Fibroblast of pulmonary artery (primary cell): ENCODE measurements at regions not wholly inside any gene's neighbourhood (a gene's known extent, or its start where the extent isn't known, plus 50 kb on each side); places are given as distances from the start of the nearest gene placed in this dataset.
"Not testable (repeated sequence)": the region's sequence is repeated elsewhere in the genome, so short reads cannot be mapped to it uniquely, and the experiment has no call there.

Experiments used
- DNase-seq: peaks from one replicate; pipeline ENCODE4 v3.0.0-alpha.2; 2010; ENCODE audit warnings: low read depth
- H3K4me3 ChIP-seq: replicated peaks from 2 replicates; pipeline ENCODE4 v1.5.1; 2011; ENCODE audit warnings: low read depth, mild to moderate bottlenecking, control low read depth, low read length, moderate library complexity
- CTCF ChIP-seq: IDR thresholded peaks from 2 replicates; pipeline ENCODE4 v1.5.1; 2011; ENCODE audit warnings: mild to moderate bottlenecking, control low read depth, low read length, inconsistent platforms; ENCODE audit errors: missing control alignments

- no peak overlapping the region for H3K4me3 ChIP-seq
- TF ChIP-seq CTCF: no peak
- no peak for DNase-seq
Observed at GRCh38 chrX:42176789-42177188, 253.4 kb upstream of the CASK start.

- H3K4me3 ChIP-seq: no peak overlapping the region
- DNase-seq: no peak
- no peak for TF ChIP-seq CTCF
Observed at GRCh38 chrX:42175843-42176242, 252.5 kb upstream of the CASK start.

- not testable (repeated sequence) for H3K4me3 ChIP-seq, DNase-seq
Observed at GRCh38 chrX:42157923-42158322, 234.6 kb upstream of the CASK start.

- no peak for TF ChIP-seq CTCF
- DNase-seq: no peak
- no peak overlapping the region for H3K4me3 ChIP-seq
Observed at GRCh38 chrX:42151808-42152207, 228.5 kb upstream of the CASK start.

GRCh38 chrX:42149765-42150164, 226.4 kb upstream of the CASK start:
- no peak overlapping the region for H3K4me3 ChIP-seq
- DNase-seq: peak; percentile 49
- TF ChIP-seq CTCF: no peak

GRCh38 chrX:42149281-42149680, 225.9 kb upstream of the CASK start:
- no peak for TF ChIP-seq CTCF
- no peak overlapping the region for H3K4me3 ChIP-seq
- peak; percentile 44 for DNase-seq

GRCh38 chrX:42143866-42144592, 220.7 kb upstream of the CASK start:
- DNase-seq: peak; percentile 1
- H3K4me3 ChIP-seq: no peak overlapping the region
- no peak for TF ChIP-seq CTCF

GRCh38 chrX:42140320-42140719, 217.0 kb upstream of the CASK start:
- no peak for DNase-seq
- TF ChIP-seq CTCF: no peak
- no peak overlapping the region for H3K4me3 ChIP-seq
